WI38 (cell line): ENCODE measurements at regions not wholly inside any gene's neighbourhood (a gene's known extent, or its start where the extent isn't known, plus 50 kb on each side); places are given as distances from the start of the nearest gene placed in this dataset.

ENCODE experiments used
- H3K4me3 ChIP-seq: 2 replicates; pipeline ENCODE4 v1.5.1; 2011; ENCODE audit warnings: low read depth, mild to moderate bottlenecking, control low read depth, low read length
- TF ChIP-seq, protein P1 (sequence below): IDR thresholded peaks from 2 replicates; pipeline ENCODE4 v1.5.1; 2012; ENCODE audit warnings: low read depth, mild to moderate bottlenecking, control low read depth, low read length

DNA sequence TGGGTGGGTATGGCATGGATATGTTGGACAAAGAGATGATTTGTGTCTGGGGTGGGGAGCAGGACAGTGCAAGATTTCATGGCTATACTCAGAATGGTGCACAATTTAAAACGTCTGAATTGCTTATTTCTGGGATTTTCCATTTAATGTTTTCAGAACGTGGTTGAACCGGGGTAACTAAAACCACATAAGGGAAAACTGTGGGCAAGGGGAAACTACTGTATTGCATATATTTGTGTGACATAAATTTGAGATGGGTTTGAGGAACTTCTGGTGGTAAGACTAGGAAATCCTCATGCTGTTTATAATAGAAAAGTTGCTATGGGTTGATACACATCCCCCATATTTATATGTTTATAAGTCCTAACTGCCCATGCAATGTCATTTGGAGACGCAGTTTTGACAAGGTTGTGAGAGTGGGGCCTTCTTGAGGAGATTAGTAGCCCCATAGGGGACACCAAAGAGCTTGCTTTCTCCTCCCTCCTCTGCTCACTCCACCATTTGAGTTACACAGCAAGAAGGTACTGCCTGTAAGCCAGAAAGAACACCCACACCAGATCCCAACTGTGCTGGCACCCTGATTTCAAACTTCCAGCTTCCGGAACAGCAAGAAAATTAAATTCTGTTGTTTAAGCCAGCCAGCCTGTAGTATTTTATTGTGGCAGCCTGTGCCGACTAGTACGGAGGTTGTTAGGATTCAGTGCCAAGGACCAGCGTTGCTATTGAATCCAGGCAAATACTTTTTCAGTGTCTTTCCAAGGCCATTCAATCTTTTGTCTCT is 2118.9 kb downstream of the MAT2B start:
- TF ChIP-seq, protein P1, sequence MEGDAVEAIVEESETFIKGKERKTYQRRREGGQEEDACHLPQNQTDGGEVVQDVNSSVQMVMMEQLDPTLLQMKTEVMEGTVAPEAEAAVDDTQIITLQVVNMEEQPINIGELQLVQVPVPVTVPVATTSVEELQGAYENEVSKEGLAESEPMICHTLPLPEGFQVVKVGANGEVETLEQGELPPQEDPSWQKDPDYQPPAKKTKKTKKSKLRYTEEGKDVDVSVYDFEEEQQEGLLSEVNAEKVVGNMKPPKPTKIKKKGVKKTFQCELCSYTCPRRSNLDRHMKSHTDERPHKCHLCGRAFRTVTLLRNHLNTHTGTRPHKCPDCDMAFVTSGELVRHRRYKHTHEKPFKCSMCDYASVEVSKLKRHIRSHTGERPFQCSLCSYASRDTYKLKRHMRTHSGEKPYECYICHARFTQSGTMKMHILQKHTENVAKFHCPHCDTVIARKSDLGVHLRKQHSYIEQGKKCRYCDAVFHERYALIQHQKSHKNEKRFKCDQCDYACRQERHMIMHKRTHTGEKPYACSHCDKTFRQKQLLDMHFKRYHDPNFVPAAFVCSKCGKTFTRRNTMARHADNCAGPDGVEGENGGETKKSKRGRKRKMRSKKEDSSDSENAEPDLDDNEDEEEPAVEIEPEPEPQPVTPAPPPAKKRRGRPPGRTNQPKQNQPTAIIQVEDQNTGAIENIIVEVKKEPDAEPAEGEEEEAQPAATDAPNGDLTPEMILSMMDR: no peak
- H3K4me3 ChIP-seq: no peak overlapping the region

DNA sequence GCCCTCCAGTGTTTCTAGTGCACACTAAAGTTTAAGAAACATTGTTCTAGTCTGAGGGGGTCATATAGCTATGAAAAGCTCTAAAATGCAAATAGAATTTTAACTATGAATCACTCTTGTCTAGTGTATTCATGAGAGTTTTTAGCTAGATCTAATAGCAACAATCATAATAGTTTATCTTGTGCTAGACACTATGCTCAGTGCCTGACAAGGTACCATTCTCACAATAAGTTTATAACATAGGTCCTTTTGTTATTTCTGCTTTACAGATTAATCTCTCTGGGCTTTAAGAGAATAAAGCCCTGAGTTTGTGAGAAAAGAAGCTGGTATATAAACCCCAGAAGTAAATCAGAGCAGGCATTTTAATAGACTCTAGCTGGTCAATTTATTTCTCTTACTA is 2120.7 kb downstream of the MAT2B start:
- TF ChIP-seq, protein P1: no peak
- no peak overlapping the region for H3K4me3 ChIP-seq

DNA sequence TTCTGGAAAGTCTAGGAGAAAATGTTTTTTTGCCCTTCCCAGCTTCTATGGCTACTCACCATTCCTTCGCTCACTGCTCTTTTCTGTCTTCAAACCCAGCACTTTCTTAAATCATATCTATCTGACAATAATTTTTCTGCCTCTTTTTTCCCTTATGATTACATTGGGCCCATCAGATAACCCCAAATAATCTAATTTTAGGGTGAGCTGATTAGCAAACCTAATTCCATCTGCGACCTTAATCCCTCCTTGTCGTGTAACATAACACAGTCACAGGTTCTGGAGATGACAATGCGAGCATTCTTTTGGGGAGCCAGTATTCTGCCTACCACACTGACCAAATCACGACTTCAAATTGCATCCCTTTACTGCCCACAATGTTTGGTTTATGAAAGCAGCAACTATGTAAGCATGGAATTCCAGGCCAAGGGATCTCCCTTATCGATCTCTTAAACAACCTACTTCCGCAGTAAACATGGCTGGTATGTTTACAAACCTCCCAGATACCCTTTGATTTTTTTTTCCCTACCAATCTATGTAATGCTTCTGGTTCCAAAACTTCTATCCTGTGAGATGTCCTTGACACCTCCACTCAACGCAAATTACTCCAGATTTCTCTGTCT is 2122.2 kb downstream of the MAT2B start:
- no peak overlapping the region for H3K4me3 ChIP-seq
- TF ChIP-seq, protein P1: no peak

- TF ChIP-seq, protein P1: no peak
- no peak overlapping the region for H3K4me3 ChIP-seq
Measured at GRCh38 chr5:165630261-165630778, 2124.9 kb downstream of the MAT2B start.

DNA sequence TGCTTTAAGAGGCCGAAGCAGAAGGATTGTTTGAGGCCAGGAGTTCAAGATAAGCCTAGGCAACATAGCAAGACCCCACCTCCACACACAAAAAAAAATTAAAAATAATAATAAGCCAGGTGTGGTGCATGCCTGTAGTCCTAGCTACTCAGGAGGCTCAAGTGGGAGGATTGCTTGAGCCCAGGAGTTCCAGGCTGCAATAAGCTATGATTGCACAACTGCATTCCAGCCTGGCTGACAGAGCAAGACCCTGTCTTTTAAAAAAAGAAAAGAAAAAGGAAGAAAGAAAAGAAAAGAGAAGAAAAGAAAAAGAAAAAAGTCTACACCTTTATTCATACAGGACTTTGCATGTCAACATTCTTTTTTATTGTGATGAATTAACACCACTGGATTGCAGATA is 2125.8 kb downstream of the MAT2B start:
- TF ChIP-seq, protein P1: no peak
- no peak overlapping the region for H3K4me3 ChIP-seq

DNA sequence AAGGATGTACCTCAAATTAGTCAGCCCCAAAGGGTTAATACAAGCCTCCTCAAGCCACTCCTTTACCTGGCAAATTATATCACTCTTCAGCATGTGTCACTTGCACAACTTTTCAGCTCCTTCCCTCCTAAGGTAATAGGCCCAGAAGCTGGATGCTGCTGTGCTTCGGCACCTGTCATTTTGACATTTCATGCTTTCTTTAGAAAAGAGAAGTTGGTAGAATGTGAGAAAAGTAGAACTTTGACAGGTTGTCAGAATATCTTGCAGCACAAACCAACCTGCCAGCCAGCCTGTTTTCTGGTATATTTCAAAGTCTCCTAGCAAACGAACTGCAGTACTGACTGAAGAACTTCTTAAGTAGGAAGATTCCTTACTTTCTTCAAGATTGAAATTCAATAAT is 2136.9 kb downstream of the MAT2B start:
- H3K4me3 ChIP-seq: no peak overlapping the region
- TF ChIP-seq, protein P1: no peak

GRCh38 chr5:165665735-165666400 is 2160.4 kb downstream of the MAT2B start:
- H3K4me3 ChIP-seq: no peak overlapping the region

More at GRCh38 chr5:165665735-165666400, 2160.4 kb downstream of the MAT2B start:
- TF ChIP-seq, protein P1: no peak
